ENCODE measurements at regions not wholly inside any gene's neighbourhood (a gene's known extent, or its start where the extent isn't known, plus 50 kb on each side); places are given as distances from the start of the nearest gene placed in this dataset.

DNA sequence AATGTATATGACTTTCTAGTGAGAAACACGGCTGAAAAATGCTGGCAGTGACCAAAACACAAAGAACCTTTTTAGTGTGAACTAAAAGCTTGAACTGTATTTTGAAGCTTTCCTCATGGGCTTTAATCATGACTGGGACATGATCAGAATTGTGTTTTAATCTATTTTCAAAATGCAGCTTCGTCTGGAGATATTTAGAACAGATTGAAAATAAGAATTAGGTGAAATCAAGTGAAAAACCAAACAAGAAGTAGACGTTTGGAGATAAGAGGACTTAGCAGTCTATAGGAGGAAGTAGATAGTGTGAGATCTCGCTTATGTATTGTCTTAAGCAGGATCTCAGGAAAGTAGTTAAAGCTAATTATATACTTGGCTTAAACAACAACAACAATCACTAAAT lies 865.4 kb upstream of the MBL2 start:
- Histone ChIP-seq H3K79me2 (ENCODE audit: low read depth) (no peaks in the 10 kb centered on the region), H2AFZ (replicated peaks) (peak overlapping the region; percentile 45), H4K20me1 (ENCODE audit: low read depth) (no peaks in the 10 kb centered on the region), H3K9ac (no peak overlapping the region), H3K27me3 (no peaks in the 10 kb centered on the region), H3K4me2 (no peak overlapping the region), H3K4me1 (peaks cover 7% of the 10 kb centered on the region), H3F3A (ENCODE audit: low read depth) (no peaks in the 10 kb centered on the region), H3K36me3 (no peaks in the 10 kb centered on the region), H3K9me3 (ENCODE audit: low read depth) (no peaks in the 10 kb centered on the region), H3K27ac (no peak overlapping the region), H3K4me3 (no peak overlapping the region)
- Mint-ChIP-seq H3K4me1 (peaks cover 13% of the 10 kb centered on the region), H3K27ac (no peak overlapping the region), H3K27me3 (ENCODE audit: insufficient read depth, low read depth) (peaks cover 3% of the 10 kb centered on the region), H3K9me3 (no peaks in the 10 kb centered on the region), H3K36me3 (no peaks in the 10 kb centered on the region), H3K4me3 (no peak overlapping the region)
- no peak for DNase-seq (ENCODE audit: low spot score)
- TF ChIP-seq, protein P1, sequence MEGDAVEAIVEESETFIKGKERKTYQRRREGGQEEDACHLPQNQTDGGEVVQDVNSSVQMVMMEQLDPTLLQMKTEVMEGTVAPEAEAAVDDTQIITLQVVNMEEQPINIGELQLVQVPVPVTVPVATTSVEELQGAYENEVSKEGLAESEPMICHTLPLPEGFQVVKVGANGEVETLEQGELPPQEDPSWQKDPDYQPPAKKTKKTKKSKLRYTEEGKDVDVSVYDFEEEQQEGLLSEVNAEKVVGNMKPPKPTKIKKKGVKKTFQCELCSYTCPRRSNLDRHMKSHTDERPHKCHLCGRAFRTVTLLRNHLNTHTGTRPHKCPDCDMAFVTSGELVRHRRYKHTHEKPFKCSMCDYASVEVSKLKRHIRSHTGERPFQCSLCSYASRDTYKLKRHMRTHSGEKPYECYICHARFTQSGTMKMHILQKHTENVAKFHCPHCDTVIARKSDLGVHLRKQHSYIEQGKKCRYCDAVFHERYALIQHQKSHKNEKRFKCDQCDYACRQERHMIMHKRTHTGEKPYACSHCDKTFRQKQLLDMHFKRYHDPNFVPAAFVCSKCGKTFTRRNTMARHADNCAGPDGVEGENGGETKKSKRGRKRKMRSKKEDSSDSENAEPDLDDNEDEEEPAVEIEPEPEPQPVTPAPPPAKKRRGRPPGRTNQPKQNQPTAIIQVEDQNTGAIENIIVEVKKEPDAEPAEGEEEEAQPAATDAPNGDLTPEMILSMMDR (IDR thresholded peaks at IDR 0.05), result no peak
- TF ChIP-seq EZH2phosphoT487 (IDR thresholded peaks at IDR 0.05) (no peak), EZH2 (IDR thresholded peaks at IDR 0.05) (no peak)

GRCh38 chr10:53624722-53625121 lies 852.1 kb upstream of the MBL2 start:
- Histone ChIP-seq H3K27me3 (no peaks in the 10 kb centered on the region), H3F3A (ENCODE audit: low read depth) (no peaks in the 10 kb centered on the region), H3K36me3 (no peaks in the 10 kb centered on the region), H3K4me3 (no peak overlapping the region), H3K27ac (no peak overlapping the region), H2AFZ (replicated peaks) (peak overlapping the region; percentile 28), H3K9me3 (ENCODE audit: low read depth) (no peaks in the 10 kb centered on the region), H3K9ac (no peak overlapping the region), H4K20me1 (ENCODE audit: low read depth) (no peaks in the 10 kb centered on the region), H3K4me2 (no peak overlapping the region), H3K79me2 (ENCODE audit: low read depth) (no peaks in the 10 kb centered on the region), H3K4me1 (no peaks in the 10 kb centered on the region)
- Mint-ChIP-seq H3K4me1 (no peaks in the 10 kb centered on the region), H3K27ac (no peak overlapping the region), H3K27me3 (ENCODE audit: insufficient read depth, low read depth) (no peaks in the 10 kb centered on the region), H3K9me3 (peaks cover 4% of the 10 kb centered on the region), H3K4me3 (no peak overlapping the region), H3K36me3 (no peaks in the 10 kb centered on the region)
- DNase-seq (ENCODE audit: low spot score), result no peak
- TF ChIP-seq EZH2 (IDR thresholded peaks at IDR 0.05) (no peak), EZH2phosphoT487 (IDR thresholded peaks at IDR 0.05) (no peak)
- TF ChIP-seq, protein P1 (IDR thresholded peaks at IDR 0.05), result no peak

GRCh38 chr10:53622201-53622600 lies 849.6 kb upstream of the MBL2 start:
- no peaks in the 10 kb centered on the region for H4K20me1 ChIP-seq (ENCODE audit: low read depth)
- no peaks in the 10 kb centered on the region for H3K9me3 ChIP-seq (ENCODE audit: low read depth)
- Mint-ChIP-seq H3K4me1 (no peaks in the 10 kb centered on the region), H3K36me3 (no peaks in the 10 kb centered on the region), H3K27me3 (ENCODE audit: insufficient read depth, low read depth) (no peaks in the 10 kb centered on the region), H3K9me3 (no peaks in the 10 kb centered on the region), H3K4me3 (no peak overlapping the region), H3K27ac (no peak overlapping the region)
- H3K36me3 ChIP-seq, result no peaks in the 10 kb centered on the region
- H3K4me1 ChIP-seq, result no peaks in the 10 kb centered on the region
- no peak overlapping the region for H3K9ac ChIP-seq
- no peak overlapping the region for H3K4me2 ChIP-seq
- TF ChIP-seq EZH2 (IDR thresholded peaks at IDR 0.05), result no peak
- no peak for TF ChIP-seq EZH2phosphoT487 (IDR thresholded peaks at IDR 0.05)
- TF ChIP-seq, protein P1 (IDR thresholded peaks at IDR 0.05), result no peak
- H3F3A ChIP-seq (ENCODE audit: low read depth), result no peaks in the 10 kb centered on the region
- no peak overlapping the region for H2AFZ ChIP-seq (replicated peaks)
- H3K4me3 ChIP-seq, result no peak overlapping the region
- no peaks in the 10 kb centered on the region for H3K79me2 ChIP-seq (ENCODE audit: low read depth)
- no peaks in the 10 kb centered on the region for H3K27me3 ChIP-seq
- no peak for DNase-seq (ENCODE audit: low spot score)
- no peak overlapping the region for H3K27ac ChIP-seq
